ENCODE measurements at regions not wholly inside any gene's neighbourhood (a gene's known extent, or its start where the extent isn't known, plus 50 kb on each side); places are given as distances from the start of the nearest gene placed in this dataset.

DNA sequence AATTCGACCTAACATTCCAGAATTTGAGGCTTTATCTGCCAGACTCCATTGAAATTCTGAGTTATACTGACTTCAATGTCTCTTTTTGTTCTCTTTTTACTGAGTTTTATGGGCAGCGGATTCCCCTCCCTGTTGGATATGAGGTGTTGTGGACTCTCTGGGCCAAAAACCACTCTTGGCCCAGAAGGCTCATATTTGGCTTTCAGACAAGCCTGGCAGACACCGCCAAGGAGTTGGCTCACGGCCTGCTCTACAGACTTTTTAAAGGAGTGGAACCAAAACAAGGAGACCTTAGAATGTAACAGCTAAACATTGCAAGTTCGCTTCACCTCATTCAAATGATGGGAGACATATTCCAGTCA, 206.4 kb upstream of the NCKAP5 start:
- Mint-ChIP-seq H3K36me3 (ENCODE audit: insufficient read depth in 1 of 3, low read depth in 3 of 3) (no peaks in the 10 kb centered on the region), H3K4me1 (no peaks in the 10 kb centered on the region), H3K27ac (no peak overlapping the region), H3K27me3 (ENCODE audit: low read depth) (no peaks in the 10 kb centered on the region), H3K4me3 (no peak overlapping the region), H3K9me3 (no peaks in the 10 kb centered on the region)
- Histone ChIP-seq H3K27me3 (ENCODE audit: insufficient read depth, low read length) (no peaks in the 10 kb centered on the region), H3K9me3 (ENCODE audit: control insufficient read depth, low read depth, low read length) (no peaks in the 10 kb centered on the region), H4K5ac (ENCODE audit: insufficient read length, low read depth, low read length) (no peak overlapping the region), H2BK5ac (ENCODE audit: insufficient read length, low read length) (no peak overlapping the region), H3K79me2 (ENCODE audit: insufficient read depth, low read length) (no peaks in the 10 kb centered on the region), H2BK12ac (ENCODE audit: insufficient read length, low read depth, low read length) (no peak overlapping the region), H2BK120ac (ENCODE audit: low read depth, low read length, poor library complexity, severe bottlenecking) (no peak overlapping the region), H3K79me1 (ENCODE audit: insufficient read depth, low read depth, low read length, poor library complexity, severe bottlenecking) (no peaks in the 10 kb centered on the region), H3K18ac (ENCODE audit: insufficient read length, low read depth, low read length) (no peak overlapping the region), H3K27ac (ENCODE audit: insufficient read length, low read depth, low read length) (no peak overlapping the region), H3K4me2 (ENCODE audit: insufficient read depth, insufficient read length, low read length) (no peak overlapping the region), H3K9ac (ENCODE audit: extremely low read depth, insufficient read length, low read length) (no peak overlapping the region), H2AK5ac (ENCODE audit: insufficient read length, low read length) (no peak overlapping the region), H3K4ac (ENCODE audit: low read depth, low read length) (no peak overlapping the region), H2BK15ac (ENCODE audit: low read depth, low read length) (no peak overlapping the region), H4K8ac (replicated peaks; ENCODE audit: insufficient read length, low read depth, low read length) (no peak overlapping the region), H3T11ph (ENCODE audit: low read length) (no peak overlapping the region), H4K20me1 (ENCODE audit: control insufficient read depth, insufficient read depth, insufficient read length) (no peaks in the 10 kb centered on the region), H3K14ac (ENCODE audit: insufficient read depth, low read length) (no peak overlapping the region), H2AFZ (ENCODE audit: low read length) (no peak overlapping the region), H3K23me2 (ENCODE audit: insufficient read length, low read depth, low read length, poor library complexity, severe bottlenecking) (no peaks in the 10 kb centered on the region), H3K4me1 (ENCODE audit: insufficient read depth, low read length) (no peaks in the 10 kb centered on the region), H3K56ac (ENCODE audit: insufficient read length, low read depth, low read length) (no peak overlapping the region), H4K91ac (ENCODE audit: insufficient read length, low read depth, low read length) (no peak overlapping the region), H3K23ac (ENCODE audit: insufficient read length, low read depth, low read length) (no peak overlapping the region), H2BK20ac (ENCODE audit: low read depth, low read length, poor library complexity, severe bottlenecking) (no peak overlapping the region)
- no CpG with 5 or more reads among the region's 5 CpGs for WGBS (ENCODE audit: extremely low coverage, insufficient read length, low lambda C conversion rate)
- DNase-seq = no peak
- TF ChIP-seq, protein P1, sequence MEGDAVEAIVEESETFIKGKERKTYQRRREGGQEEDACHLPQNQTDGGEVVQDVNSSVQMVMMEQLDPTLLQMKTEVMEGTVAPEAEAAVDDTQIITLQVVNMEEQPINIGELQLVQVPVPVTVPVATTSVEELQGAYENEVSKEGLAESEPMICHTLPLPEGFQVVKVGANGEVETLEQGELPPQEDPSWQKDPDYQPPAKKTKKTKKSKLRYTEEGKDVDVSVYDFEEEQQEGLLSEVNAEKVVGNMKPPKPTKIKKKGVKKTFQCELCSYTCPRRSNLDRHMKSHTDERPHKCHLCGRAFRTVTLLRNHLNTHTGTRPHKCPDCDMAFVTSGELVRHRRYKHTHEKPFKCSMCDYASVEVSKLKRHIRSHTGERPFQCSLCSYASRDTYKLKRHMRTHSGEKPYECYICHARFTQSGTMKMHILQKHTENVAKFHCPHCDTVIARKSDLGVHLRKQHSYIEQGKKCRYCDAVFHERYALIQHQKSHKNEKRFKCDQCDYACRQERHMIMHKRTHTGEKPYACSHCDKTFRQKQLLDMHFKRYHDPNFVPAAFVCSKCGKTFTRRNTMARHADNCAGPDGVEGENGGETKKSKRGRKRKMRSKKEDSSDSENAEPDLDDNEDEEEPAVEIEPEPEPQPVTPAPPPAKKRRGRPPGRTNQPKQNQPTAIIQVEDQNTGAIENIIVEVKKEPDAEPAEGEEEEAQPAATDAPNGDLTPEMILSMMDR (conservative IDR thresholded peaks at IDR 0.05) = no peak
